Erythroblast (primary cell): ENCODE measurements at regions not wholly inside any gene's neighbourhood (a gene's known extent, or its start where the extent isn't known, plus 50 kb on each side); places are given as distances from the start of the nearest gene placed in this dataset.

Source experiments
- GATA1 ChIP-seq: IDR thresholded peaks from 2 replicates; pipeline ENCODE4 v1.6.1; 2011; ENCODE audit warnings: low read depth, mild to moderate bottlenecking, control low read depth, low read length, moderate library complexity
- POLR2A ChIP-seq: IDR thresholded peaks from 2 replicates; pipeline ENCODE4 v1.6.1; 2011; ENCODE audit warnings: mild to moderate bottlenecking, low read length

- no peak for TF ChIP-seq POLR2A
- TF ChIP-seq GATA1 = no peak
Observed at GRCh38 chr15:31584195-31584594, 257.6 kb downstream of the KLF13 start.
